ENCODE measurements at regions not wholly inside any gene's neighbourhood (a gene's known extent, or its start where the extent isn't known, plus 50 kb on each side); places are given as distances from the start of the nearest gene placed in this dataset.

GRCh38 chr2:18067588-18068384 lies 189.3 kb downstream of the KCNS3 start:
- Histone ChIP-seq H3K27me3 (replicated peaks; ENCODE audit: control insufficient read depth, insufficient read depth, low read length) (peaks cover 6% of the 10 kb centered on the region), H3K4me1 (ENCODE audit: control insufficient read depth, insufficient read depth, low read length) (no peaks in the 10 kb centered on the region), H3K36me3 (ENCODE audit: control insufficient read depth, insufficient read depth, low read length, severe bottlenecking) (no peaks in the 10 kb centered on the region), H3K9ac (ENCODE audit: low read length) (no peak overlapping the region), H3K4me3 (ENCODE audit: low read length) (no peak overlapping the region), H3K9me3 (ENCODE audit: control insufficient read depth, low read length) (no peaks in the 10 kb centered on the region)
- no peak for DNase-seq (ENCODE audit: low read depth)

GRCh38 chr2:18066894-18067293 lies 188.4 kb downstream of the KCNS3 start:
- H3K9me3 ChIP-seq (ENCODE audit: control insufficient read depth, low read length) = no peaks in the 10 kb centered on the region
- no peaks in the 10 kb centered on the region for H3K36me3 ChIP-seq (ENCODE audit: control insufficient read depth, insufficient read depth, low read length, severe bottlenecking)
- H3K4me3 ChIP-seq (ENCODE audit: low read length) = no peak overlapping the region
- H3K9ac ChIP-seq (ENCODE audit: low read length) = no peak overlapping the region
- no peaks in the 10 kb centered on the region for H3K4me1 ChIP-seq (ENCODE audit: control insufficient read depth, insufficient read depth, low read length)
- DNase-seq (ENCODE audit: low read depth) = no peak
- peaks cover 6% of the 10 kb centered on the region for H3K27me3 ChIP-seq (replicated peaks; ENCODE audit: control insufficient read depth, insufficient read depth, low read length)

GRCh38 chr2:18066066-18066465 lies 187.6 kb downstream of the KCNS3 start:
- H3K27me3 ChIP-seq (replicated peaks; ENCODE audit: control insufficient read depth, insufficient read depth, low read length) = peaks cover 6% of the 10 kb centered on the region
- H3K4me1 ChIP-seq (ENCODE audit: control insufficient read depth, insufficient read depth, low read length) = no peaks in the 10 kb centered on the region
- H3K36me3 ChIP-seq (ENCODE audit: control insufficient read depth, insufficient read depth, low read length, severe bottlenecking) = no peaks in the 10 kb centered on the region
- H3K9me3 ChIP-seq (ENCODE audit: control insufficient read depth, low read length) = no peaks in the 10 kb centered on the region
- no peak overlapping the region for H3K4me3 ChIP-seq (ENCODE audit: low read length)
- DNase-seq (ENCODE audit: low read depth) = no peak
- H3K9ac ChIP-seq (ENCODE audit: low read length) = no peak overlapping the region

- Histone ChIP-seq H3K9me3 (ENCODE audit: control insufficient read depth, low read length) (no peaks in the 10 kb centered on the region), H3K4me3 (ENCODE audit: low read length) (no peak overlapping the region), H3K27me3 (replicated peaks; ENCODE audit: control insufficient read depth, insufficient read depth, low read length) (peaks cover 6% of the 10 kb centered on the region), H3K9ac (ENCODE audit: low read length) (no peak overlapping the region), H3K4me1 (ENCODE audit: control insufficient read depth, insufficient read depth, low read length) (no peaks in the 10 kb centered on the region), H3K36me3 (ENCODE audit: control insufficient read depth, insufficient read depth, low read length, severe bottlenecking) (no peaks in the 10 kb centered on the region)
- DNase-seq (ENCODE audit: low read depth) = no peak
Observed at GRCh38 chr2:18065249-18065648, 186.8 kb downstream of the KCNS3 start.

- Histone ChIP-seq H3K4me3 (ENCODE audit: low read length) (no peak overlapping the region), H3K4me1 (ENCODE audit: control insufficient read depth, insufficient read depth, low read length) (no peaks in the 10 kb centered on the region), H3K36me3 (ENCODE audit: control insufficient read depth, insufficient read depth, low read length, severe bottlenecking) (no peaks in the 10 kb centered on the region), H3K9me3 (ENCODE audit: control insufficient read depth, low read length) (no peaks in the 10 kb centered on the region), H3K27me3 (replicated peaks; ENCODE audit: control insufficient read depth, insufficient read depth, low read length) (peaks cover 6% of the 10 kb centered on the region), H3K9ac (ENCODE audit: low read length) (no peak overlapping the region)
- no peak for DNase-seq (ENCODE audit: low read depth)
Observed at GRCh38 chr2:18063826-18064470, 185.5 kb downstream of the KCNS3 start.

- H3K4me3 ChIP-seq (ENCODE audit: low read length) = no peak overlapping the region
Observed at GRCh38 chr2:18062892-18063291, 184.4 kb downstream of the KCNS3 start.

GRCh38 chr2:18061717-18062116 lies 183.2 kb downstream of the KCNS3 start:
- H3K9me3 ChIP-seq (ENCODE audit: control insufficient read depth, low read length) = no peaks in the 10 kb centered on the region
- no peaks in the 10 kb centered on the region for H3K36me3 ChIP-seq (ENCODE audit: control insufficient read depth, insufficient read depth, low read length, severe bottlenecking)
- no peak overlapping the region for H3K9ac ChIP-seq (ENCODE audit: low read length)
- no peak overlapping the region for H3K4me3 ChIP-seq (ENCODE audit: low read length)
- no peaks in the 10 kb centered on the region for H3K4me1 ChIP-seq (ENCODE audit: control insufficient read depth, insufficient read depth, low read length)
- no peak for DNase-seq (ENCODE audit: low read depth)
- no peaks in the 10 kb centered on the region for H3K27me3 ChIP-seq (replicated peaks; ENCODE audit: control insufficient read depth, insufficient read depth, low read length)

More at GRCh38 chr2:18062892-18063291, 184.4 kb downstream of the KCNS3 start:
- Histone ChIP-seq H3K4me1 (ENCODE audit: control insufficient read depth, insufficient read depth, low read length) (no peaks in the 10 kb centered on the region), H3K27me3 (replicated peaks; ENCODE audit: control insufficient read depth, insufficient read depth, low read length) (peaks cover 6% of the 10 kb centered on the region), H3K36me3 (ENCODE audit: control insufficient read depth, insufficient read depth, low read length, severe bottlenecking) (no peaks in the 10 kb centered on the region), H3K9me3 (ENCODE audit: control insufficient read depth, low read length) (no peaks in the 10 kb centered on the region), H3K9ac (ENCODE audit: low read length) (no peak overlapping the region)
- DNase-seq (ENCODE audit: low read depth) = no peak

- Histone ChIP-seq H3K4me1 (ENCODE audit: control insufficient read depth, insufficient read depth, low read length) (no peaks in the 10 kb centered on the region), H3K9me3 (ENCODE audit: control insufficient read depth, low read length) (no peaks in the 10 kb centered on the region), H3K27me3 (replicated peaks; ENCODE audit: control insufficient read depth, insufficient read depth, low read length) (no peaks in the 10 kb centered on the region), H3K36me3 (ENCODE audit: control insufficient read depth, insufficient read depth, low read length, severe bottlenecking) (no peaks in the 10 kb centered on the region), H3K4me3 (ENCODE audit: low read length) (no peak overlapping the region), H3K9ac (ENCODE audit: low read length) (no peak overlapping the region)
- DNase-seq (ENCODE audit: low read depth) = no peak
Observed at GRCh38 chr2:18057657-18058056, 179.2 kb downstream of the KCNS3 start.

GRCh38 chr2:18055290-18055689 lies 176.8 kb downstream of the KCNS3 start:
- no peaks in the 10 kb centered on the region for H3K4me1 ChIP-seq (ENCODE audit: control insufficient read depth, insufficient read depth, low read length)
- DNase-seq (ENCODE audit: low read depth) = no peak
- H3K27me3 ChIP-seq (replicated peaks; ENCODE audit: control insufficient read depth, insufficient read depth, low read length) = peaks cover 6% of the 10 kb centered on the region
- no peaks in the 10 kb centered on the region for H3K36me3 ChIP-seq (ENCODE audit: control insufficient read depth, insufficient read depth, low read length, severe bottlenecking)
- no peaks in the 10 kb centered on the region for H3K9me3 ChIP-seq (ENCODE audit: control insufficient read depth, low read length)
- no peak overlapping the region for H3K4me3 ChIP-seq (ENCODE audit: low read length)
- H3K9ac ChIP-seq (ENCODE audit: low read length) = no peak overlapping the region

GRCh38 chr2:18050001-18050400 lies 171.5 kb downstream of the KCNS3 start:
- H3K4me1 ChIP-seq (ENCODE audit: control insufficient read depth, insufficient read depth, low read length) = no peaks in the 10 kb centered on the region
- no peak overlapping the region for H3K4me3 ChIP-seq (ENCODE audit: low read length)
- no peaks in the 10 kb centered on the region for H3K36me3 ChIP-seq (ENCODE audit: control insufficient read depth, insufficient read depth, low read length, severe bottlenecking)
- no peaks in the 10 kb centered on the region for H3K9me3 ChIP-seq (ENCODE audit: control insufficient read depth, low read length)
- no peak for DNase-seq (ENCODE audit: low read depth)
- no peak overlapping the region for H3K9ac ChIP-seq (ENCODE audit: low read length)
- H3K27me3 ChIP-seq (replicated peaks; ENCODE audit: control insufficient read depth, insufficient read depth, low read length) = peaks cover 9% of the 10 kb centered on the region

- H3K27me3 ChIP-seq (replicated peaks; ENCODE audit: control insufficient read depth, insufficient read depth, low read length) = peaks cover 9% of the 10 kb centered on the region
- H3K4me3 ChIP-seq (ENCODE audit: low read length) = no peak overlapping the region
- H3K4me1 ChIP-seq (ENCODE audit: control insufficient read depth, insufficient read depth, low read length) = no peaks in the 10 kb centered on the region
- no peaks in the 10 kb centered on the region for H3K9me3 ChIP-seq (ENCODE audit: control insufficient read depth, low read length)
- no peak overlapping the region for H3K9ac ChIP-seq (ENCODE audit: low read length)
- H3K36me3 ChIP-seq (ENCODE audit: control insufficient read depth, insufficient read depth, low read length, severe bottlenecking) = no peaks in the 10 kb centered on the region
- DNase-seq (ENCODE audit: low read depth) = no peak
Observed at GRCh38 chr2:18049325-18049724, 170.9 kb downstream of the KCNS3 start.
